HL-60 (cell line): ENCODE measurements at regions not wholly inside any gene's neighbourhood (a gene's known extent, or its start where the extent isn't known, plus 50 kb on each side); places are given as distances from the start of the nearest gene placed in this dataset.

Experiments
- CTCF ChIP-seq: IDR thresholded peaks from one replicate; pipeline ENCODE4 v1.5.1; 2011; ENCODE audit warnings: low read length, control low read depth, inconsistent platforms; ENCODE audit not compliant: insufficient read depth
- GABPA ChIP-seq: IDR thresholded peaks from 2 replicates; pipeline ENCODE4 v1.6.1; 2012; ENCODE audit warnings: low read depth
- POLR2AphosphoS5 ChIP-seq: IDR thresholded peaks from 2 replicates; pipeline ENCODE4 v1.6.1; 2012; ENCODE audit warnings: low read depth
- REST ChIP-seq: IDR thresholded peaks from 2 replicates; pipeline ENCODE4 v1.6.1; 2012; ENCODE audit warnings: low read depth; ENCODE audit not compliant: insufficient replicate concordance

GRCh38 chr3:18597919-18598318 is 172.8 kb upstream of the SATB1 start:
- TF ChIP-seq CTCF (no peak), REST (no peak), POLR2AphosphoS5 (no peak), GABPA (no peak)
